KG1 (cell line): ENCODE measurements at regions not wholly inside any gene's neighbourhood (a gene's known extent, or its start where the extent isn't known, plus 50 kb on each side); places are given as distances from the start of the nearest gene placed in this dataset.

ENCODE experiments used
- DNase-seq: peaks from one replicate; lab custom pipeline; 2025; lab: John Stamatoyannopoulos, UW

DNA sequence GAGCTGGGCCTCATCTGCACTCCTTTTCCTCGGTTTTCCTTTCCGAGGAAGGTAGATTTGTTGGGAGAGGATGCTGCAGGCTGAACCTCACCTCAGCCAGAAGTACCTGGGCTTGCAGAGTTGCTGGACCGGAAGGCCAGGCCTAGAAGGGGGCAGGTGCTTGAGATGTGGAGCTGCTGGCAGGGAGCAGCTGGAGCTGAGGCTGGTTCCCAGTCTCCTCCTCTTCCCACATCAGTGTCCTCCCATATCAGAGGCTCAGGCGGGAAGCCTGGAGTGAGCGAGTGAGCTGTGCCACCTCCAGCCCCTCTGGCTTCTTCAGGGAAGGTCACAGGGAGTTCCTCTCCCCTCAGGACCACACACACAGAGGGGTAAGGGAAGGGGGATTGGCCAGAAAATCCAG lies 259.4 kb downstream of the GADD45G start:
- no peak for DNase-seq

DNA sequence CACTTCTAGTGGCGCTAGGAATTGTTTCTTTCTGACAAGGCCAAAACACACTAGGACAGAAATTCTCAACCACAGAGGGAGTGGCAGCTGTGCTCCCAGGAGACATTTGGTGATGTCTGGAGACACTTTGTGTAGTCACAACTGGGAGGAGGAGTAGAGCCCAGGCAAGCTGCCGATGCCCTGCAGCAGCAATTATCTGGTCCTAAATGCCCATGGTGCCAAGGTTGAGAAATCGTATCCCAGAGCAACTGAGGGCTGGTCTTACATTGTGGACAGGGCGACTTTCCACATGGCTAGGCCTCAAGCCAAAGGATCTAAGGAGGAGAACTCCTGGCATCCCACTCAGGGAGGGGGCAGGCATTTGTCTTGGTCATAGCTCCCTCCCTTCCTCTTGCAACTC lies 259.9 kb downstream of the GADD45G start:
- no peak for DNase-seq

DNA sequence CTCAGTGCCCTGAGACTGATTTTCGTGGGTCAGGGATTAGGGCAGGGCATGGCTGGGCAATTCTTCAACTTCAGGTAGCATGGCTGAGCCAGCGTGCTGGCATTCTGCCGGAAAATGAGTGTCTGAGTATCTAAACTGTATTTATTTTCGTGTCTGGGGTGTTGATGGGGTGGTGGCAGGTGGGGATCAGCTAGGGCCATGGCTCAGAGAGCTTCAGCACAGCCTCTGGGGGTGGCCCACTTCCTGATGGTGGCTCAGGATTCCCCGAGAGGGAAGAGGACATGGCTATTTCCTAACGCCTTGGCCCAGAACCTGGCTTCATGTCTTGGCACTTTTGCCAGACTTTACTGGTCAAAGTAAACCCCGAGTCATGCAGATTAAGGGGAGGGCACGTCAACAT lies 260.5 kb downstream of the GADD45G start:
- DNase-seq: no peak

DNA sequence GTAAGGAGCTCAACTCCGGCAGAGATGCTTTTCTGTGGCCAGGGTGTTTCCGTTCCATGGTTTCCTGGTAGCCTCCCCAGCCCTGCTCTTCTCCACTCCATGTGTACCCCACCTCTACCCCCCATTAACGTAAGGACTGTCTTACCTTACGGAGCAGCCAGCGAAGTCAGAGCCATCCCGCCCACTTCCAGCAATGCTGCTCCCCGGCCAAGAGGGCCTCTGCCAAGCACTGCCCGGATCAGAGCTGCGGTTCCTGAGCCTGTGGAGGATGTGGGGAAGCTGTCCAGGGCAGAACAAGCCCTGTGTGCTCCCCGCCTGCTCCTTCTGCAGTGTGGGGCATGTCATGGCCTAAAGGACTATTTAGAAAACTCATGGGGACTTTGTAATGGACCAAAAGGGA lies 261.2 kb downstream of the GADD45G start:
- no peak for DNase-seq

DNA sequence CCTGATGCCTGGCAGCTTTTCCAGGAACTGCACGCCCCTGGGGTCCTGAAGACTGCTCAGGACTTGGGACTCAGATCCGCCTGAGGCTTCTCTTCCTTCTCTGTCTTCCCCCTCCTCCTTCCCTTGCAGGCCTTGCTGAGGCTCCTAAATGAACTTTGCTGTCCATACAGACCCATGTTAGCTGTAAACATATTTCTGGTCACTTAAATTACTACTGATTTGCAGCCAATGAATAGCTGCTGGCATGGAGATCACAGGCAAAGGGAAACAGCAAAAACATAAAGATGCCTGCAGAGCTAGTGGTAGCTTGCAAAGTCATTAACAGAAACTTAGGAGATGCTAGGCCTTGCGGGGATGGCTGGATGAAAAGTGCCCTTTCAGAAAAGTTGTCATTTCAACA lies 261.9 kb downstream of the GADD45G start:
- DNase-seq: no peak

DNA sequence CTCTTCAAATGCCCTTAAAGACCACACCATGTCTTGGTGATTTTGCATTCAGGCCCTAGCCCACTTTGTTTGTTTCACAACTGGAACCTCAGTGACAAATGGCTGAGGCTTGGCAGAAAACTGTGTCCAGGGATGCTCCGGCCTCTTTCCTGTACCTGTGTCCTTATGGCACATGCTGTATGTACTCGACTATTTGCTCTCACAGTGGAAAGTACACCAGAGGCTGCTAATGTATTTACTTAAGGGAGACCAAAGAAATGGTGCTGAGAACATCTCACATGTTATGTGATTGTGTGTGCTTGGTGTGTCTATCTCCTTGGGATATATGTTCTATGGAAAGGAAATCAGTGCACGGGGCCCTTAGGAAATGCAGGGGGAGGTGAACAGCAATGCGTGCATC lies 263.3 kb downstream of the GADD45G start:
- no peak for DNase-seq

DNA sequence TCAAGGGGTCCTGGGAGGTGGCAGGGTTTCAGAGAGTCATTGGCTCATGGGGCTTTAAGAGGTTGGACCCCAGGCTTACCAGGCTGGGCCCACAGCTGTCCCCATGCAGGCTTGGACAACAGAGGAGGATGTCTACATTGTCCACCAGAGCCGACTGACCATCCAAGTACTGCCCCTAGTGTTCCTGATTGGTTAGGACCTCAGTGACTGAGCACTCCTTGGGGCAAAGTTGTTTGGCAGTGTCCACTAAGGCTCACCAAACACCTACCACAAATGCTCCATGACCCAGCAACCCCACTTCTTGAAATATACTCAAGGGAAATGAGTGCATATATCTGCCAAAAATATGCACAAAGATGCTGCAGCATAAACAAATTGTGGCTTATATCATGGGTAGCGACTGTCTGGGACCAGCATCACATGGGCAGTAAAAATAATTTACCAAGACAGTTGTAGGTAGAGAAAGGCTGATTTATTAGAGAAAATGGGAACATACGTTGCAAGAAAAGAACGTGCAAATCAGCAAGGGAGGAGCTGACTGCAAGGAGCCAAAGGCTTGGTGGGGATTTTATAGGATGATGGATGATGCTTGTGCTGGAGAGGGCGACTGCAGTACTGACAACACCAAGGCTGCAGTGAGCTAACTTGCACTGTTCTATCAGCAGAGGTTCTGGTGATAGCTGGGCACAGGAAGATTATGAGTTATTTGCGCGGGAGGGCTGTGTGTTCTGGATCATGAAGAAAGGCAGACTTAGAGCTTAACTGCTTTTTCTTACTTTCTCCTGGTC lies 265.2 kb downstream of the GADD45G start:
- no peak for DNase-seq

DNA sequence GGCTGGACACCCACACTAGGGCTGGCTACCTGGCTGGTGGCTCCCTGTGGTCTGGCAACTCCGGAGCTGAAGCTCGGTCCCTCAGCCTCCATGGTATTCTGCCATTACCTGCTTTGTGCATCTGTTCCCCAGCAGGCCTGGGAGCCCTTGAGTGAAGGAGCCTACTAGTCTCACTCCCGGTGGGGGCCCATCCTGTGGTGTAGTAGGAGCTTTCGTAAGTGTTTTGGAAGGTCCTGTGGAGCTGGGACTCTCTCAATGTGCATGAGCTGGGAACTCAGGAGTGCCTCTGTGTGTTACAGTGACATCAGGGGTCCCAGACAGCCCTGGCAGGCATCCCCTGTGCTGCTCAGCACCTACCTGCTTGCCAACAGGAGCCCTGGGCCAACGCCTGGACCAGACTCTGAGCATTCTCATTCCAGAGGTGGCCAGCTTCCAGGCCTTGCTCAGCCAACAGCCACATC lies 267.1 kb downstream of the GADD45G start:
- no peak for DNase-seq

DNA sequence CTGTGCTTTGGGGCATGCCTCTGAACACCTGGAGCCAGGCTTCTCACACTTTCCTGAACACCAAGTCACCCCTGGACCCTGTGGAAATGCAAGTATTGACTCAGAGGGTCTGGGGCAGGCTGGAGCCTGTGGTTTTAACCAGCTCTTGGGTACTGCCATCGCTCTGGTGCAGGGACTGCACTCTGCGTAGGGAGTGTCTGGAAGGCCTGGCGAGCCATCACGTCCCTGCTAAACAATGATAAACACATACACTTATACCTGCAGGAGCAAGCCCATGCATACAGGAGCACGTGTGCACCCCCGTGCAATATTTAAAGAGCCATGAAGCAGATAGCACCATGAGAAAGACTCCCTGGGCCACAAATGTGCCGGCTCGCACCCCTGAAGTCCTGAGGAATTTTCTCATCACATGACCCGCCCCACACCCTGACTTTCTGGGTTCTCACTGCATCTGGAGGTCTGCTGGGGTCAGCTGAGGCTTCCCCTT lies 267.7 kb downstream of the GADD45G start:
- no peak for DNase-seq

DNA sequence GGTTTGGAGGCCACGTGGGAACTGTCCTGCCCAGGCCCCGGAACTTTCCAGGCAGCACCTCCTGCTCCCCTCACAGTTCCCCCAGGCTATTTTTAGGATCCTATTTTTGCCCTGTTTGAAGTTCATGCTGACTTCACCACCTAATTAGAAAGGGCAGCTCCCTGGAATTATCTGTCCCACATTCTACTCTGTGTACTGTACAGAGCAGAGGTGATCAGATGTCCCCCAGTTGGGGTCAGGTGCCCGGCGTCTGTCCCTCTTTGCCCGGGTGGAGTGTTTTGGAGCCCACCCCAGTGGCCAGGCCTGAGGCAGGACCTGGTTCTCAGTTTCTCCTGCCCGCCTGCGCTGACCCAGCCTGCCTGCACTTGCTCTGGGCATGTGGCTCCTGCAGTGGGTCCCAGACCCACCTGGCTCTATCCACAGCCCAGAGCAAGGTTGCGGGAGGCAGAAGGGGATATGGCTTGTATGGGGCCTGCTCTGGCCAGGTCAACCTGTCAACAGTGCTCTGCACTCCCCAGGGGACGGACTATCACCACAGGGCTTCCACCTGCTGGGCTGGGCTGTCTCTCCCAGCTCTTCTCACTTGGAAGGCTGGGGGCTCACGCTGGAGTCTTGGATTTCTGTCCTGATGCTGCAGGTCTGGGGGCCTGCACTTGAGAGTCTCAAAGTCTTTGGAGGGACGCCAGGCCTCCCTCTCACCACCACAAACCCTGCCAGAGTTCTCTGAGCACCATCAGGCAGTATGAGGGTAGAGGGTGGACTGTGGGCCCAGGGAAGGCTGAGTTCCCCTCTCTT lies 268.3 kb downstream of the GADD45G start:
- DNase-seq: no peak

DNA sequence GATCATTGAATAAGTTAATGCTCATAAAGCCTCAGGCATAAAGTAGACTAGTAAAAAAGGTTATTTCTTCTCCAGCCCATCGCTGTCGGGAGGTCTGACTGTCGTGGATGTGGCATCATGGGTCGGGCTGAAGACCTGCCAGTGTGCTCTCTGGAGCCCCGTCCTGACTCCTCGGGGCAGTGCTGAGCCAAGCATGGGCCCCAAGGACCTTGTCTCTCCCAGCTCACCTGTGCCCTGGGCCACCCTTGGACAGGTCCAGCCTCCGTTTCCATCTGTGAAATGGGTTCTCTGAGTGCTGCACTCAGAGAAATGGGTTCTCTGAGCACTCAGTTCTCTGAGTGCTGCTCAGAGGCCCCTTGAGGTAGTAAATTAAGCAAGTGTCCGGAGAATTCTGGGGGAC lies 269.0 kb downstream of the GADD45G start:
- DNase-seq: no peak

DNA sequence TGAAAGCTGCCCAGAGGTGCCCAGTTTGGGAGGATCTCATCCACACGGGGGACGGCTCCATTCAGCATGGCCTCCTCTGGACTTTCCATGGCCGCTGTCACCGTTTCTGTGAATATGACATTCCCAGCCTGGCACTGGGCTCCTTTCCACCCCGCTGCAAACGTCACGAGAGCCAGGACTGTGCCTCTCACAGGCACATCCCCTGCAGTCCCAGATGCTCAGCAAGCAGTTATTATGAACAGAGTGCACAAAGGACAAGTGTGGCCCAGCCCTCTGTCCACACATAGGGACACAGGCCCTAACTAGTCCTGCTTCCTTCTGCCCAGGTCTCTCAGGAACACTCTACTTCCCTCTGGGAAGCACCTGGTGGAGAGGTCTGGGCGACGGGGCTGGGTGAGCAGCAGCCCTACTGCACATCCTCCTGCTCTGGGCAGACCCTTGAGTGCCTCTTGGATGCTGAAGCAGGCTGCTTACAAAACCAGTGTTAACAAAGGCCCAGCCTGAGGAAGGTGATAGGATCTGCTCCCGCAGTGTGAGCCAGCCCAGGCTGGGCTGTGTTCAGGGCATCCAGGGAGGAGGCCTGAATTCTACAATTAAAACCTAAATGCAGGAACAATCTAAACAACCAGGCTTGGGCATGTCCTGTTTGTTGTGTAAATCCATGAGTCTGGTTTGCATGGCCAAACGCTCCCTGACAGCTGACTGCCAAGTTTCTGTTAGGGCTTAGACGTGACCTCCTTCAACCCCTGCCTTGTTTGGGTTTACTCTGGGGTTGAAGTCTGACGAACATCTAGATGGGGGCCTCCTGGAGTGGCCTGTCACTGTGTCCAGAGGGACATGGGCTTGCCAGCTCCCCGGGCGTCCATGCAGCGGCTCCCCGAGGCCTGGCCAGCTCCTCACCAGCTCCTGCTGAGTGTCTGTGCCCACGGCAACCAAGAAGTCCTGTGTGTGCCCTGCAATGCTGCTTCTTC lies 269.8 kb downstream of the GADD45G start:
- DNase-seq: no peak

DNA sequence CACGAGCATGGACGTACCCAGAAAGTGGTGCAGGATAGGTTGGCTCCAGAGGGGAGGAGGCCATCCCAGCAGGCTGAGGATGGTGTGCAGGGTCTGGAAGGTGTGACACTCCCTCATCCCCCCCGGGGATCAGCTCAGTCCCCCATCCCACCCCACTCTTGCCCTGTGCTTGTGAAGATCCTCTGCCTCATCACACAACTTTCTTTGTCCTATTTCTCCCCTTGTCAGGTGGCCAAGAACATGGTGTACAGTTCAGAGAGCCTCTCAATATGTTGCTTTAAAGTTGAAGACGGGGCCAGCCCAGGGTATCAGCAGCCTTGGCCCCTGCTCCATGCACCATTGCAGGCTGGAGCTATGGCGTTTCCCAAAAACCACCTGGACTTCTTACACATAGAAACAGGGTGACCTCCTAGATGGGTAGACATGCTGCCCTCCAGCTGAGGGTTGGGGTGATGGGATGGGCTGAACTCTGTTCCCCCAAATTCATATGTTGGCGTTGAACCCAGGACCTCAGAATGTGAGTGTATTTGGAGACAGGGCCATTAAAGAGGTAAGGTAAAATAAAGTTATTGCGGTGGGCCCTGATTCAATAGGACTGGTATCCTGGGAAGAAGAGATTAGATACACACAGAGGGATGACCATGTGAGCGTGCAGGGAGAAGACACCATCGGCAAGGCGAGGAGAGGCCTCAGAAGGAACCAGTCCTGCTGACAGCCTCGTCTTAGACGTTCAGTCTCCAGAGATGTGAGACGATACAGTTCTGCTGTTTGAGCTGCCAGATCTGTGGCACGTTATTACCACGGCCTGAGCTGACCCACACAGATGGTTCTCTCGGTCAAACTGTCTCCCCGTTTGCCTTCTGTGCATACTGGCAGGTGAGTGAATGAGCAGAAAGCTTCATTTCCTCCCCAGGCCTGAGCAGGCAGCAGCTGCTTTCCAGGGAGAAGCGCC lies 272.5 kb downstream of the GADD45G start:
- DNase-seq: no peak

DNA sequence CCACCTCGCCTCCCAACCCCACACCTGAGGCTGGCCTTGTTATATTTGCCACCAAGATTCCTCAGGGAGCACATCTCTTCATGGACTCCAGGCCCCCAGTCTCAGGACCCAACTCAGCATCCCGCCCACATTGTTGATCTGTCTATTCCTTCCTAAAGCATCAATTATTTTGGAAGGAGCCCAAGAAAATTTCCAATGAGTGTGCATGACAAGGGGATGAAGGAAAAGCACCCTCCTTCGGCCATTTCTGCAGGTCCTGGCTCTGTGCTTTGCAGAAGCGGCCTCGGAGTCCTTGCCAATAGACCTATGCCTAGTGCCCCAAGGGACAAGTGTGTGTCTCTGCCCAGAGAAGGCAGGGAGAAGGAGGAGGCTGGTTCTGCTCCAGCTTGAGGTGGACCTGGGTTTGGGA lies 273.2 kb downstream of the GADD45G start:
- DNase-seq: no peak

DNA sequence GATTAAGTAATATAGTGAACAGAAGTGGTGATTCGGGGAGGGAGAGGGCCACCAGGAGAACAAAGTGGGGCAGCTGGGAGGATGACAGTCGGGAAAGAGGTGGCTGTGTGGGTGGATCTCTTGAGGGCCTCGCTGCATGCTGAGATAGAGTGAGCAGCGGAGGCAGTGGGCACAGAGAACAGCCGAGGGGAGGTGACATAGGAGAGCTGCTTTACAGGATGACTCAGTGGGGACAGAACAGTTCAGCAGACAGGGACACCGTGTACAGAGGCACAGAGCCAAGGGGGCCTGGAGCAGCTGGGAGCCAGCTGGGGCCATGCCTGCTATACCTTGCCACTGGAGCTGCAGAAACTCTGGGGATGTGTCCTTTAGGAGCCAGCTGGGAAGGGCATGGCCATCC lies 273.9 kb downstream of the GADD45G start:
- DNase-seq: no peak

DNA sequence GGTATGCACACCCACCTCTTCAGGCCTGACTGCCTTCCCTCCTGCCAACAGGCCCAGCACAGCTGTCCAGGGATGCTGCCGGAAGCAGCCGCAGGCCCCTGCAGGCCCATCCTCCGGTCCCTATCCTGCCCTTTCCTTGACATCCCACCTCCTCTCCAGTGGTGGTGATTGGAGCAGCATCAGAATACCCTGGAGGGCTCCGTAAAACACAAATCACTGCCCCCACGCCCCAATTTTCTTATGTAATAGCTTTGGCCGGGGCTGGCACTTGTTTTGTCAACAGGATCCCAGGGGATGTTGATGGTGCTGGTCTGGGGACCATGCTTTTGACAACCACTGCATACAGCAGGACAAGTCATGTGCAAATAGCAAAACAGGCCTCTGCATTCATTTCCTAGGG lies 274.5 kb downstream of the GADD45G start:
- no peak for DNase-seq

DNA sequence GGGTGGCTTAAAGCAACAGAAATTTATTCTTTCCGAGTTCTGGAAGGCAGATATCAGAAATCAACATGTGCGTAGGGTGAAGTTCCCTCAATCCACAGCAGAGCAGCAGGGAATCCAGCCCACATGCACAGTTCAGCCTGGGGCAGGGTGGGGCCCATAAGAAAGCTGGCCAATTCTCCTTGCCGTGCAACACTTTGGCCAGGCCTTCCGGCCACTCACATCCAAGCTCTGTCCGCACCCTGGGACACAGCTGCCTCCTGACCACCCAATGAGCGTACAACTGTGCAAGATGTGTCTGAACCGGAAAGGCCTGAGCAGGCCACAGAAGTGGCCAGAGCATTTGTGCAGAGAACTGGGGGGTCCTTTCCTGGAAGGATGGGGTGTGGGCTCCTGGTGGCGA lies 274.9 kb downstream of the GADD45G start:
- no peak for DNase-seq

DNA sequence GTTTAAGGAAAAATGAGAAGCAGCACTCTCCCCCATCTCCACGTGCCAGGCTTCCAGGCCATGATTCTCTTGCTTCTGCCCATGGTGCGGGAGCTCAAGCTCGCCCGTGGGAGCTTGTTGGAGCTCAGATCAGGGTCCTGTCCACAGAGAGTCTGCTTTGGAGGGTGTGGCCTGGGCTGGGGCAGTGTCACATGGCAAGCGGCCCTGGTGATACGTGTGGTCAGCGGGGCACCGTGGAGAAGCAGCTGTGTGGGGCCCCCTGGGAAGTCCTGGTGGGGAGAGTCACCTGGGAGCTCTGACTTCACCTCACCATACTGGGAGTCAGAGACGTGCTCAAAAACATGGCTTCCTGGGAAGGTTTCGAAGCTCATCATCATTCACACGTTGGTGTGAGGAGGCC lies 275.3 kb downstream of the GADD45G start:
- DNase-seq: no peak

DNA sequence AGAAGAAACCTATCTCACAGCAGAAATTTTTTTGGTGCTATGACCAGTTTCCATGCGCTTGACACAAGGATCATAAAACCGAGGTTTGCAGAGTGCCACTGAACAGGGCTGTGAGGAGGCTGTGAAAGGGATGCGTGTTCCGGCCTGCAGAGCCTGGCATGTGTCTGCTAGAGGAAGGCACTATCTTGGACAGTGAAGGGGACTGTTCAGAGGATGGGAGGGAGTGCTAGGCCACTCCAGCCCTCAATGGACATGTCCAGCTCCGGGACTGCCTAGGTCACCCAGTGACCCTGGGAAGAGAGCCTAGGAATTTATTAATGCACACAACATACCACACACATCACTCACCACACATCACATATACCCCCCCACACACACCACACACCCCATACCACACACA lies 275.9 kb downstream of the GADD45G start:
- DNase-seq: no peak

DNA sequence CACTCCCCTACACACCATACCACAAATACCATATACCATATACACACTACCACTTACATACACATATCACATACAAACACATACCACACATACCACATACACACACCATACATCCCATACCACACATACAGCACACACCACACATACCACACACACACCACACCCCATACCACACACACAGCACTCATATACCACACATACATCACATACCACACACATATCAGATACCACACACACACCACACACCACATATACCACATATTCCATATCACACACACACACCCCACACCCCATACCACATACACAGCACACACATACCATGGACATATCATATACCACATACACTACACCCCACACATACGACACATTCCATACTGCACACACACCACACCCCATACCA lies 276.6 kb downstream of the GADD45G start:
- no peak for DNase-seq

DNA sequence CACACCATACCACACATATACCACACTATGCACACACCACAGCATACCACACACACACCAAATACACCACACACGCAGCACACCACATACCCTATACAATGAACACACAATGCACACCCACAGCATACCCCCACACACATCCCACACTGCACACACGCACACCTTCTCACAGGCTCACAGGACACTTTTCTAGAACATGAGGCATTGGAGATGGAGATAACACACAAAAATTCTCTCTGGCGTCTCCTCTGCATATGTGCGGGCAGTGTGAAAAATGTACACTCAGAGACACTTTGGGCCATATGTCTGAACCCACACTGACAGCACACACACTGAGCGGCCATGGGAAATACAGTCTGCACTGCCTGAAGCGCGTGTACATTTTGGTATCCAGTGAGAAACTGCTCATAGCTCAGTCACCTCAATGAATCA lies 278.1 kb downstream of the GADD45G start:
- no peak for DNase-seq
